OCI-LY1 (cell line): ENCODE measurements at regions not wholly inside any gene's neighbourhood (a gene's known extent, or its start where the extent isn't known, plus 50 kb on each side); places are given as distances from the start of the nearest gene placed in this dataset.

Experiments used
- EZH2 ChIP-seq: fragments of 200-600 bp; sonication (generic), shearing (Covaris generic); IDR thresholded peaks from 2 replicates; pipeline ENCODE4 v1.8.0; 2017; ENCODE audit warnings: borderline replicate concordance, mixed run types, mild to moderate bottlenecking, antibody characterized with exemption, low read length, moderate library complexity, mixed read lengths
- TF ChIP-seq, protein P1 (sequence below): fragments of 200-600 bp; sonication (generic), shearing (Covaris generic); IDR thresholded peaks from 2 replicates; pipeline ENCODE4 v1.5.1; 2017; ENCODE audit warnings: mild to moderate bottlenecking, antibody characterized with exemption, low read length, moderate library complexity, mixed read lengths

- TF ChIP-seq, protein P1, sequence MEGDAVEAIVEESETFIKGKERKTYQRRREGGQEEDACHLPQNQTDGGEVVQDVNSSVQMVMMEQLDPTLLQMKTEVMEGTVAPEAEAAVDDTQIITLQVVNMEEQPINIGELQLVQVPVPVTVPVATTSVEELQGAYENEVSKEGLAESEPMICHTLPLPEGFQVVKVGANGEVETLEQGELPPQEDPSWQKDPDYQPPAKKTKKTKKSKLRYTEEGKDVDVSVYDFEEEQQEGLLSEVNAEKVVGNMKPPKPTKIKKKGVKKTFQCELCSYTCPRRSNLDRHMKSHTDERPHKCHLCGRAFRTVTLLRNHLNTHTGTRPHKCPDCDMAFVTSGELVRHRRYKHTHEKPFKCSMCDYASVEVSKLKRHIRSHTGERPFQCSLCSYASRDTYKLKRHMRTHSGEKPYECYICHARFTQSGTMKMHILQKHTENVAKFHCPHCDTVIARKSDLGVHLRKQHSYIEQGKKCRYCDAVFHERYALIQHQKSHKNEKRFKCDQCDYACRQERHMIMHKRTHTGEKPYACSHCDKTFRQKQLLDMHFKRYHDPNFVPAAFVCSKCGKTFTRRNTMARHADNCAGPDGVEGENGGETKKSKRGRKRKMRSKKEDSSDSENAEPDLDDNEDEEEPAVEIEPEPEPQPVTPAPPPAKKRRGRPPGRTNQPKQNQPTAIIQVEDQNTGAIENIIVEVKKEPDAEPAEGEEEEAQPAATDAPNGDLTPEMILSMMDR, result no peak
- TF ChIP-seq EZH2, result no peak
Observed at GRCh38 chrX:126985027-126985426, 165.5 kb downstream of the PRR32 start.
